Smooth muscle cell (in vitro differentiated cells): ENCODE measurements at regions not wholly inside any gene's neighbourhood (a gene's known extent, or its start where the extent isn't known, plus 50 kb on each side); places are given as distances from the start of the nearest gene placed in this dataset.

Experiments used
- DNase-seq: peaks from one replicate; lab custom pipeline; 2025; ENCODE audit not compliant: unreplicated experiment; lab: John Stamatoyannopoulos, UW
- H2AFZ ChIP-seq: fragments of 200-600 bp; sonication (generic); 2 replicates; pipeline ENCODE4 v1.6.0; 2016; ENCODE audit warnings: antibody characterized with exemption, low read depth, mild to moderate bottlenecking
- H3F3A ChIP-seq: fragments of 200-600 bp; sonication (generic); 2 replicates; pipeline ENCODE4 v1.6.0; 2017; ENCODE audit warnings: antibody characterized with exemption, low read depth
- H3K27ac ChIP-seq: fragments of 200-600 bp; sonication (generic); 2 replicates; pipeline ENCODE4 v1.5.1; 2016; ENCODE audit warnings: low read depth, mild to moderate bottlenecking
- H3K27me3 ChIP-seq: fragments of 200-600 bp; sonication (generic); 2 replicates; pipeline ENCODE4 v1.6.1; 2016; ENCODE audit warnings: low read depth, mild to moderate bottlenecking
- H3K36me3 ChIP-seq: fragments of 200-600 bp; sonication (generic); 2 replicates; pipeline ENCODE4 v1.5.1; 2016; ENCODE audit warnings: low read depth
- H3K4me1 ChIP-seq: fragments of 200-600 bp; sonication (generic); 2 replicates; pipeline ENCODE4 v1.5.1; 2016; ENCODE audit warnings: low read depth
- H3K4me2 ChIP-seq: fragments of 200-600 bp; sonication (generic); 2 replicates; pipeline ENCODE4 v1.6.0; 2016; ENCODE audit warnings: mild to moderate bottlenecking
- H3K4me3 ChIP-seq: fragments of 200-600 bp; sonication (generic); 2 replicates; pipeline ENCODE4 v1.5.1; 2016; ENCODE audit warnings: mild to moderate bottlenecking
- H3K79me2 ChIP-seq: fragments of 200-600 bp; sonication (generic); 2 replicates; pipeline ENCODE4 v1.6.0; 2016; ENCODE audit warnings: low read depth, mild to moderate bottlenecking
- H3K9ac ChIP-seq: fragments of 200-600 bp; sonication (generic); 2 replicates; pipeline ENCODE4 v1.6.0; 2016; ENCODE audit warnings: low read depth
- H3K9me3 ChIP-seq: fragments of 200-600 bp; sonication (generic); replicated peaks from 2 replicates; pipeline ENCODE4 v1.5.1; 2016; ENCODE audit warnings: low read depth
- H4K20me1 ChIP-seq: fragments of 200-600 bp; sonication (generic); 2 replicates; pipeline ENCODE4 v1.6.0; 2016; ENCODE audit warnings: low read depth
- WGBS: methylation state at CpG from one replicate; pipeline ENCODE4 v1.1.7; 2016; ENCODE audit warnings: low lambda C conversion rate; 5-methylcytosine and 5-hydroxymethylcytosine counted together
- TF ChIP-seq, protein P1 (sequence below): fragments of 200-600 bp; sonication (generic); IDR thresholded peaks from 2 replicates; pipeline ENCODE4 v1.5.1; 2017; ENCODE audit warnings: borderline replicate concordance, mild to moderate bottlenecking, antibody characterized with exemption; ENCODE audit not compliant: insufficient read depth, poor library complexity, severe bottlenecking

DNA sequence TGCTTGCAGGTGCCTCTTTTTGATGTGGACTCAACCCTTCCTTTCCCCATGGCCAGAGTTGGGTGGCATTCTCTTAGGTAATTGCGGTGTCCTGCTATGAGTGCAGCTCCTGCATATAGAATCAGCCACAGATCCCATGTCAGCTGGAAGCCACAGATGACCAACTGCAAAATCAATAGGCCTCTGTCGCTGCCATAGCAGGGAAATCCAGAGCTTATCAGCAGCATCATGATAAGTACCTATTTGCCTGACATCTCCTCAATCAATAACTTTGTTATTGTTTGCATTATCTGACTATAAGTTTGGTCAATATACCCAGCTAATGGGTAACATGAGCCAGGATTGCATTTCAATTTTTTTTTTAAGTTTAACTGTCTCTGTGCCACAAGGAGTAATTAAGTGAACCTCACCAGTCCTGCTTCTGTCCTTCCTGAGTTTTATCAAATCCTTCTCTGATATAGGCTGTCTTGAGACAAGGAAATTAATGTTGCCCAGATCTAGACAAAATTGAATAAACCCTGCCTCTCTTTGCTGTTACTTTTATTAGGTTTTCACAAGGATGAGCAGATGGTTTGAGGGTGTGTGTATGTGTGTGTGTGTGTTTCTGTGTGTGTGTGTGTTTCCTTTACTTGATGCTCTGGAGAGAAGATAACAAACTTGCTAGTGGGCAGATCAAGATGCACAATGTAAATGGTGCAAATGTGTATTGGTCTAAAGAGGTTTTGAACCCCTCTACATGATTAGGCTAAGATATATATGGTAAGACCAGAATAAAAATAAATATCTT lies 59.6 kb upstream of the CREB1 start:
- 84% methylated on average over 2 of the region's 2 CpGs for WGBS
- Histone ChIP-seq H3K4me1 (peaks cover 15% of the 10 kb centered on the region), H3K27me3 (no peaks in the 10 kb centered on the region), H3K36me3 (no peaks in the 10 kb centered on the region), H3K9ac (no peak overlapping the region), H3K4me3 (no peak overlapping the region), H3K4me2 (no peak overlapping the region), H2AFZ (no peak overlapping the region), H4K20me1 (no peaks in the 10 kb centered on the region), H3K79me2 (no peaks in the 10 kb centered on the region), H3K27ac (no peak overlapping the region), H3F3A (no peaks in the 10 kb centered on the region), H3K9me3 (no peaks in the 10 kb centered on the region)
- TF ChIP-seq, protein P1, sequence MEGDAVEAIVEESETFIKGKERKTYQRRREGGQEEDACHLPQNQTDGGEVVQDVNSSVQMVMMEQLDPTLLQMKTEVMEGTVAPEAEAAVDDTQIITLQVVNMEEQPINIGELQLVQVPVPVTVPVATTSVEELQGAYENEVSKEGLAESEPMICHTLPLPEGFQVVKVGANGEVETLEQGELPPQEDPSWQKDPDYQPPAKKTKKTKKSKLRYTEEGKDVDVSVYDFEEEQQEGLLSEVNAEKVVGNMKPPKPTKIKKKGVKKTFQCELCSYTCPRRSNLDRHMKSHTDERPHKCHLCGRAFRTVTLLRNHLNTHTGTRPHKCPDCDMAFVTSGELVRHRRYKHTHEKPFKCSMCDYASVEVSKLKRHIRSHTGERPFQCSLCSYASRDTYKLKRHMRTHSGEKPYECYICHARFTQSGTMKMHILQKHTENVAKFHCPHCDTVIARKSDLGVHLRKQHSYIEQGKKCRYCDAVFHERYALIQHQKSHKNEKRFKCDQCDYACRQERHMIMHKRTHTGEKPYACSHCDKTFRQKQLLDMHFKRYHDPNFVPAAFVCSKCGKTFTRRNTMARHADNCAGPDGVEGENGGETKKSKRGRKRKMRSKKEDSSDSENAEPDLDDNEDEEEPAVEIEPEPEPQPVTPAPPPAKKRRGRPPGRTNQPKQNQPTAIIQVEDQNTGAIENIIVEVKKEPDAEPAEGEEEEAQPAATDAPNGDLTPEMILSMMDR = no peak
- DNase-seq = no peak

DNA sequence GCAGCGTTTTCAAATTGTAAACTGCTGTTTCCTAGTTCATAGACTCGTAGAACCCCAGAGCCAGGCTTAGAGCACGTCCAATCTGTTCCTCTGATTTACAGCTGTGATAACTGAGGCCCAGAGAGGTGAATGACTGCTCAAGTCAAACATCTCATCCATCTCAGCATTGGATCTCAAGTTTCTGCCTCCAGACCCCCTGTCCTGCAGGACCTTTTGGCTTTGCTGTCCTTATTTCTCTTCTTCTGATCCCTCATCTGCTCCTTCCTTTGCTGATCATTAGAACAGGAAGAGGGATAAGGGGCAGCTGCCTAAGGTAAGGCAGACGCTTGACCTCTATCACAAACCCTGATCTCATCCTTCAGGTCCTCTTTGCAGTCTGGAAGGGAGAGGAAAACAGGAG lies 58.5 kb upstream of the CREB1 start:
- H3K9me3 ChIP-seq = no peaks in the 10 kb centered on the region
- TF ChIP-seq, protein P1 = no peak
- WGBS = 73% methylated on average over 4 of the region's 4 CpGs

DNA sequence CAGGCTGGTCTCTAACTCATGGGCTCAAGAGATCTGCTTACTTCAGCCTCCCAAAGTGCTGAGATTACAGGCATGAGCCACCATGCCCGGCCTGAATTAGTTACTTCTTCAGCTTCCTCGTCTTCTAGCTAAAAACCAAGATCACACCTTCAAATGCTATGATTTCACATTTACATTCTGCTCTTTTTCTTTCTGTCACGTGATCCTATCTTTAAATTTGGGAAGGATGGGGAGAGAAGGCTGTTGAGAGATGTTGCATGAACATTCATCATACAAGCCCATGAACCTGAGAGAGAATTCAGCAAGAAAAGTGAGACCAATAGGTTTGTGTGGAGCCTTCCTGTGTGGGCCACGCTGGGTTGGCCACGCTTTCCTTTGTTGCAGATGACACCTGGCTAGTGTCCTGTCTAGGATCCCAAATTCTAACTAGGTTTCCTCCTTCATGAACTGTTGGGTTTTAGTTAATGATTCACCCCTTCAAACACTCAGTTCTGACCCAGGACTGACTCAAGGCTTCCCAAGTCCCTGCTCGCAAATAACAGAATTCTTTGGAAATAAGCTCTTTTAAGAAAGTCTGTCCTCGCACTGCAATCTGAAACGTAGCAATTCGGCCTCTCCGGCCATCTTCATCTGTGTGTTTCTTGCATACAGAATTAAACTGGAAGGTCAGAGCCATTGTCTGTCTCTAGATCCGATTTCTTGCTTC lies 57.3 kb upstream of the CREB1 start:
- Histone ChIP-seq H3F3A (no peaks in the 10 kb centered on the region), H3K4me1 (peaks cover 15% of the 10 kb centered on the region), H3K9me3 (no peaks in the 10 kb centered on the region), H3K4me3 (peak overlapping the region; percentile 40), H3K4me2 (peak overlapping the region; percentile 88), H3K9ac (peak overlapping the region; percentile 58), H2AFZ (peak overlapping the region; percentile 88), H3K27ac (peak overlapping the region; percentile 53), H3K27me3 (no peaks in the 10 kb centered on the region), H3K36me3 (no peaks in the 10 kb centered on the region), H3K79me2 (no peaks in the 10 kb centered on the region), H4K20me1 (no peaks in the 10 kb centered on the region)
- no peak for DNase-seq
- WGBS = 75% methylated on average over 11 of the region's 11 CpGs
- TF ChIP-seq, protein P1 = no peak

More for the DNA sequence above, 58.5 kb upstream of the CREB1 start:
- no peak overlapping the region for H3K27ac ChIP-seq
- no peak overlapping the region for H3K4me2 ChIP-seq
- H3F3A ChIP-seq = no peaks in the 10 kb centered on the region
- H3K79me2 ChIP-seq = no peaks in the 10 kb centered on the region
- DNase-seq = no peak
- no peak overlapping the region for H3K4me3 ChIP-seq
- no peak overlapping the region for H2AFZ ChIP-seq
- H3K27me3 ChIP-seq = no peaks in the 10 kb centered on the region
- no peak overlapping the region for H3K9ac ChIP-seq
- no peaks in the 10 kb centered on the region for H4K20me1 ChIP-seq
- H3K36me3 ChIP-seq = no peaks in the 10 kb centered on the region
- H3K4me1 ChIP-seq = peaks cover 15% of the 10 kb centered on the region
